Large intestine (tissue), 3 donors: ENCODE measurements at regions not wholly inside any gene's neighbourhood (a gene's known extent, or its start where the extent isn't known, plus 50 kb on each side); places are given as distances from the start of the nearest gene placed in this dataset.

Source experiments
- DNase-seq, 2 donors: peaks; one replicate each; pipeline versions ENCODE4 v3.0.0 to v3.0.0-alpha.2; 2013
- H3K27ac ChIP-seq: one replicate; pipeline ENCODE4 v1.5.1; 2013; ENCODE audit warnings: low read length
- H3K27me3 ChIP-seq: 2 replicates; pipeline ENCODE4 v1.6.1; 2013; ENCODE audit warnings: low read length; ENCODE audit not compliant: control insufficient read depth, insufficient read depth
- H3K36me3 ChIP-seq: 2 replicates; pipeline ENCODE4 v1.6.1; 2013; ENCODE audit warnings: low read length; ENCODE audit not compliant: control insufficient read depth, insufficient read depth
- H3K4me1 ChIP-seq: one replicate; pipeline ENCODE4 v1.6.1; 2013; ENCODE audit warnings: low read length; ENCODE audit not compliant: control insufficient read depth, insufficient read depth
- H3K4me3 ChIP-seq: one replicate; pipeline ENCODE4 v1.5.1; 2013; ENCODE audit warnings: low read length
- H3K9me3 ChIP-seq: one replicate; pipeline ENCODE4 v1.6.1; 2013; ENCODE audit warnings: mild to moderate bottlenecking, low read depth, low read length, moderate library complexity; ENCODE audit not compliant: control insufficient read depth
- WGBS: methylation state at CpG from one replicate; pipeline ENCODE4 v1.1.5; 2013; ENCODE audit warnings: low lambda C conversion rate; ENCODE audit not compliant: insufficient coverage; 5-methylcytosine and 5-hydroxymethylcytosine counted together

DNA sequence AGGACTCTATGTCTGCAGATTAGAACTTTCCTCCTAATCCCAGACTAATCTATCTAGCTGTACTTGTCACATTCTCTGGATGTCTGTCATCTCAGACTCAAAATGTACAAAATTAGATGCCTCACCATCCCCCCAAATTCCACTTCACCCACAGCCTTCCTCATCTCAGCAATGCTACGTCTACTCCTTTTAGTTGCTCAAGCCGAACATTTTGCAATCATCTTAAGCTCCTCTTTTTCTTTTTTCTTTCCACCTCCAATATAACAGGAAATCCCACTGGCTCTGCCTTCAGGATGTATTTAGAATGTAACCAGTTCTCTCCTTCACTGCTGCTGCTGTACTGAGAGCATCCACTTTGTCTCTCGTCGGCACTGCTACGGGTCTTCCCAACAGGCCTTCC is 1091.8 kb downstream of the TBC1D22A start:
- H3K4me3 ChIP-seq, result no peak overlapping the region
- 100% methylated on average over 2 of the region's 5 CpGs for WGBS
- H3K4me1 ChIP-seq, result no peaks in the 10 kb centered on the region
- no peaks in the 10 kb centered on the region for H3K9me3 ChIP-seq
- DNase-seq, result no peak
- H3K36me3 ChIP-seq, result no peaks in the 10 kb centered on the region
- H3K27me3 ChIP-seq, result no peaks in the 10 kb centered on the region
- no peak overlapping the region for H3K27ac ChIP-seq

- Histone ChIP-seq H3K4me3 (no peak overlapping the region), H3K9me3 (no peaks in the 10 kb centered on the region), H3K36me3 (no peaks in the 10 kb centered on the region), H3K4me1 (no peaks in the 10 kb centered on the region), H3K27me3 (no peaks in the 10 kb centered on the region), H3K27ac (no peak overlapping the region)
- DNase-seq, result no peak
- 100% methylated on average over 1 of the region's 3 CpGs for WGBS
These were observed 1091.3 kb downstream of the TBC1D22A start for GRCh38 chr22:47853750-47854149.

DNA sequence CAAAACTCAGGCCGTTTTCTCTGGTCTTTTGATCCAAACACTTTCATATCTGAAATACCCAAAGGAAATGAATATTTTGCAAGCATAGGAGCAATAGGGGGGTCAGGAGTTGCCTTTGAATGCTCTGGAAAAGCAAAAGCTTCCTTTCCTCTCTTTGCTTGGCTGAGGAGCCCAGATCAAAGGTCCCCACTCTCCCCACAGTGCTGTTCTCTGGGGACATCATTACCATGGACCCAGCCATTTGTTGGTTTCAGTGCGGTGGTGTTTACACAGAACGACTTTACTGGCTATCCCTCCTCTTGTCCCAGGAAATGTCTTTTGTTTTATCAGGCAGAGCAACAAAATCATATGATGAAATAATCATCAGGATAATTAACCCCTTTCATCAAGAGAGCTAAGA is 1089.1 kb downstream of the TBC1D22A start:
- no peaks in the 10 kb centered on the region for H3K4me1 ChIP-seq
- 55% methylated on average over 2 of the region's 3 CpGs for WGBS
- no peak overlapping the region for H3K27ac ChIP-seq
- no peaks in the 10 kb centered on the region for H3K36me3 ChIP-seq
- no peak overlapping the region for H3K4me3 ChIP-seq
- DNase-seq, result no peak
- H3K9me3 ChIP-seq, result no peaks in the 10 kb centered on the region
- H3K27me3 ChIP-seq, result no peaks in the 10 kb centered on the region

DNA sequence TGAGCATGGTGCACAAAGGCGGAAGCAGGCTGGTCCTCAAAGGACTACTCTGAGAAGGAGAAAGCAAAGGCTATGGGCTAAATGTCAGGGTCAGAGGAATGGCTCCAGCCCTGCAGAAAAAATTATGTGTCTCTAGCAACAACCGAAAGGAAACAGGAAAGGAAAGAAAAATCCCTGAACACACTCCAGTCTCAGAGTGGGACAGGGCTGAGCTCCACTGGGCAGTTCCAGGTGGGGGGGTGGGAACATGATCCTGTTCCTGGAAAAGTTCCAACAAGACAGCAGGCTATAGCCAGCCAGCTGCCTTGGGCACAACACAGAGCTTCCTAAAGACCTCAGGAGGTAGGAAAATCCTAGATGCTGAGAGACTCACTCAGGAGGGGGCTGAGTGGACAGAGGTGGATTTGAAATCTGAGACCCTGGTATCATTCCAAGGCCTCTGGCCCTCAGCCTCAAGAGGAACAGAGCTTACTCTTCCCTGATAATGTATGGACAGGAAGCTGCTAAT is 1088.2 kb downstream of the TBC1D22A start:
- no peak for DNase-seq
- H3K9me3 ChIP-seq, result no peaks in the 10 kb centered on the region
- WGBS, result no CpG with 5 or more reads among the region's 2 CpGs

GRCh38 chr22:47849576-47849975 is 1087.1 kb downstream of the TBC1D22A start:
- WGBS, result no CpG with 5 or more reads among the region's 6 CpGs
- H3K4me1 ChIP-seq, result no peaks in the 10 kb centered on the region
- DNase-seq, result no peak
- no peaks in the 10 kb centered on the region for H3K27me3 ChIP-seq
- no peak overlapping the region for H3K4me3 ChIP-seq
- no peaks in the 10 kb centered on the region for H3K36me3 ChIP-seq
- no peaks in the 10 kb centered on the region for H3K9me3 ChIP-seq
- no peak overlapping the region for H3K27ac ChIP-seq

More for the DNA sequence above, 1088.2 kb downstream of the TBC1D22A start:
- H3K4me1 ChIP-seq, result no peaks in the 10 kb centered on the region
- H3K27me3 ChIP-seq, result no peaks in the 10 kb centered on the region
- no peak overlapping the region for H3K4me3 ChIP-seq
- H3K36me3 ChIP-seq, result no peaks in the 10 kb centered on the region
- H3K27ac ChIP-seq, result no peak overlapping the region

GRCh38 chr22:47848184-47848920 is 1085.9 kb downstream of the TBC1D22A start:
- no peak for DNase-seq
- WGBS, result 85% methylated on average over 2 of the region's 14 CpGs
- H3K27me3 ChIP-seq, result no peaks in the 10 kb centered on the region
- no peaks in the 10 kb centered on the region for H3K36me3 ChIP-seq
- H3K9me3 ChIP-seq, result no peaks in the 10 kb centered on the region
- no peaks in the 10 kb centered on the region for H3K4me1 ChIP-seq
- H3K4me3 ChIP-seq, result no peak overlapping the region
- H3K27ac ChIP-seq, result no peak overlapping the region

DNA sequence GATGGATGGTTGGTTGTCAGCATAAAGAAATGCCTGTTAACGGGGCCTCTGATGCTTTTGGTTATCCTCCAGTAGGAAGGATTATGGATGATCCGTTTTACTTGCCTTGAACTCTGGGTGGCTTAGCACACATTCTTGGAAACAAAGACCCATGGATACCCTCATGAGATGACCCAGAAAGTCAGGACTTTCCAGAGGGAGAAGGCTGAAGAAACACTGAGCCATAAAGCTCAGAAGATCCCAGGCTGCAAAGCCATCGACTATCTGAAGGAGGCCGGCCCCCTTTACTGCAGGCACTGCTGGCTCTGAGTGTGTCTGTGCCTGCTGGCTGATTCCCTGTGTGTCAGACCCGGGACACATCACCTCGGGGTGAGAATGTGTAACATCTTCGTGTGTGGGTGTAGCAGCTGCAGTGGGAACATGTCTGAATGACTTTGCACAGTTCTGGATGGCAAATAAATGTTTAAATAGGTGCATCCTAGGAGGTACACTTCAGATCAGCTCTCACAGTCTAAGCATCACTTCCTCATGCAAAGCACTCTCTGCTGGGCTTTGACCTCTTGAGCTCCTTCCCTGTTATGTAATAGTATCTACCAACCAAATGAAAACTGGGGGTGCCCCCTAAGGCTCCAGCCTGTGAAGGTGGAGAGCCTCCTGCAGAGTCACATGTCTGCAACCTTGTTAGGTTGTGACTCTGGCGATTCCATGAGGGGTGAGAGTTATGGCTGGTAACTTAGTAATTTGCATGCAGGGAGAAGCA is 1084.9 kb downstream of the TBC1D22A start:
- H3K27ac ChIP-seq, result no peak overlapping the region
- H3K4me1 ChIP-seq, result no peaks in the 10 kb centered on the region
- no peaks in the 10 kb centered on the region for H3K27me3 ChIP-seq
- H3K9me3 ChIP-seq, result no peaks in the 10 kb centered on the region
- no CpG with 5 or more reads among the region's 8 CpGs for whole genome bisulfite sequencing
- H3K36me3 ChIP-seq, result no peaks in the 10 kb centered on the region
- no peak overlapping the region for H3K4me3 ChIP-seq
- DNase-seq, result no peak

- DNase-seq, result no peak
- no peaks in the 10 kb centered on the region for H3K27me3 ChIP-seq
- no peaks in the 10 kb centered on the region for H3K36me3 ChIP-seq
- no peak overlapping the region for H3K27ac ChIP-seq
- no CpG with 5 or more reads among the region's 2 CpGs for WGBS
- no peaks in the 10 kb centered on the region for H3K4me1 ChIP-seq
- no peak overlapping the region for H3K4me3 ChIP-seq
- no peaks in the 10 kb centered on the region for H3K9me3 ChIP-seq
These were observed 1083.8 kb downstream of the TBC1D22A start for GRCh38 chr22:47846206-47846605.

- no CpG with 5 or more reads among the region's 10 CpGs for WGBS
These were observed 1079.7 kb downstream of the TBC1D22A start for GRCh38 chr22:47842119-47842518.

DNA sequence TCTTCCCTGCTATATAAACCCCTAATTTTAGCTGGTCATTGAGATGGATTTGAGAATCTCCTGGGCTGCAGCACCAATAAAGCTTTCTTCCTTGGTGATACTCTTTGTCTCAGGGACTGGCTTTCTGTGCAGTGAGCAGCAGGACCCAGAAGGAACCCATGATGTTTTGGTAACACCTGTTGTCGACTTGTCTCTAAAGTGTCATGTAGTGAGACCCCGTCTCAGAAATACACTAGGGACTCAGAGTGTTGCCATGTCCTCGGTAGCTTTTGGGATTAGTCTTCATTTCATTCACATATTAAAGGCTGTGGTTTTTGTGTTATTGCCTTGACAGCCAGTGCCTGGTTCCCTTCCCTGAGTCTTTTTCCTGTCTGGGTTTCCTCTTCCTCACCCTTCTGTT is 1078.7 kb downstream of the TBC1D22A start:
- DNase-seq, result no peak
- Histone ChIP-seq H3K4me1 (no peaks in the 10 kb centered on the region), H3K4me3 (no peak overlapping the region), H3K27ac (no peak overlapping the region), H3K27me3 (no peaks in the 10 kb centered on the region), H3K9me3 (no peaks in the 10 kb centered on the region), H3K36me3 (no peaks in the 10 kb centered on the region)
- WGBS, result 17% methylated on average over 1 of the region's 3 CpGs

More at GRCh38 chr22:47842119-47842518, 1079.7 kb downstream of the TBC1D22A start:
- H3K36me3 ChIP-seq, result no peaks in the 10 kb centered on the region
- no peak for DNase-seq
- no peaks in the 10 kb centered on the region for H3K9me3 ChIP-seq
- H3K27me3 ChIP-seq, result no peaks in the 10 kb centered on the region
- H3K27ac ChIP-seq, result no peak overlapping the region
- H3K4me1 ChIP-seq, result no peaks in the 10 kb centered on the region
- H3K4me3 ChIP-seq, result no peak overlapping the region
